HepG2 (cell line): ENCODE measurements at regions not wholly inside any gene's neighbourhood (a gene's known extent, or its start where the extent isn't known, plus 50 kb on each side); places are given as distances from the start of the nearest gene placed in this dataset.

Source experiments
- ATAC-seq: fragments of 200-7000 bp; cut with Tn5 transposase; 3 replicates; pipeline ENCODE4 v1.9.1; 2020; ENCODE audit warnings: mild to moderate bottlenecking, moderate library complexity
- BruUV-seq: library from RNA; stranded (reverse); fragments of 400-500 nt; replicated peaks from 2 replicates; lab custom pipeline; 2021; lab: Mats Ljungman, UMichigan
- CTCF ChIA-PET: fragments of 300-600 bp; formaldehyde crosslinking; extraction: SDS; loops from one replicate; lab custom pipeline; 2021; ENCODE audit warnings: low total read pairs, inconsistent platforms, low intra/inter-chr PET ratio; lab: Yijun Ruan, JAX
- POLR2A ChIA-PET: fragments of 350-600 bp; sonication (Branson Sonifier 250); formaldehyde crosslinking; loops from one replicate; lab custom pipeline; 2020; ENCODE audit warnings: antibody characterized with exemption, inconsistent platforms; lab: Yijun Ruan, JAX
- DNase-seq: peaks from one replicate; pipeline ENCODE4 v3.0.0-alpha.2; 2015; ENCODE audit warnings: low spot score
- FAIRE-seq: peaks from 3 replicates; lab custom pipeline; 2011; peaks lifted over from hg19 to GRCh38; lab: Jason Lieb, UNC
- H2AFZ ChIP-seq: one replicate; pipeline ENCODE4 v1.6.1; 2011; ENCODE audit warnings: low read length, inconsistent platforms
- H3K27ac ChIP-seq: fragments of 300-600 bp; 3 replicates; pipeline ENCODE4 v1.8.0; 2011; ENCODE audit warnings: mixed run types, mild to moderate bottlenecking, mixed read lengths, low read length, inconsistent platforms; ENCODE audit not compliant: insufficient read depth; ENCODE audit errors: extremely low read length
- H3K27me3 ChIP-seq, 2 experiments: fragments of 200-600 bp in 1 of 2; 2 replicates in 1 of 2; 3 replicates in 1 of 2; pipeline versions ENCODE4 v1.6.0 to v1.8.0; 2011; ENCODE audit warnings: low read length in 2 of 2, mild to moderate bottlenecking in 2 of 2, moderate library complexity in 2 of 2, inconsistent platforms in 1 of 2; ENCODE audit not compliant: insufficient read depth in 2 of 2, control insufficient read depth in 1 of 2
- H3K36me3 ChIP-seq, 2 experiments: fragments of 200-600 bp in 1 of 2; replicated peaks in 1 of 2; 2 replicates in 1 of 2; 3 replicates in 1 of 2; pipeline versions ENCODE4 v1.5.1 to v1.8.0; 2011; ENCODE audit warnings: low read length in 2 of 2, inconsistent platforms in 1 of 2; ENCODE audit not compliant: insufficient read depth in 2 of 2, control insufficient read depth in 1 of 2
- H3K4me1 ChIP-seq: 2 replicates; pipeline ENCODE4 v1.5.1; 2012; ENCODE audit warnings: low read length, inconsistent platforms; ENCODE audit not compliant: insufficient read depth
- H3K4me2 ChIP-seq: 2 replicates; pipeline ENCODE4 v1.6.0; 2011; ENCODE audit warnings: low read depth, low read length, inconsistent platforms
- H3K4me3 ChIP-seq, 3 experiments: fragments of 200-600 bp in 1 of 3; sonication (generic), shearing (Covaris generic) in 1 of 3; replicated peaks in 1 of 3; 2 replicates each; pipeline ENCODE4 v1.5.1; 2011 to 2016; ENCODE audit warnings: low read length in 3 of 3, inconsistent platforms in 2 of 3, low read depth in 2 of 3, mild to moderate bottlenecking in 2 of 3, control low read depth in 1 of 3, mixed read lengths in 1 of 3; ENCODE audit not compliant: insufficient read depth in 1 of 3
- H3K79me2 ChIP-seq: one replicate; pipeline ENCODE4 v1.6.1; 2011; ENCODE audit warnings: low read length, inconsistent platforms; ENCODE audit not compliant: insufficient read depth
- H3K9ac ChIP-seq: 2 replicates; pipeline ENCODE4 v1.6.0; 2011; ENCODE audit warnings: mild to moderate bottlenecking, low read depth, low read length, inconsistent platforms; ENCODE audit not compliant: insufficient read depth
- H3K9me3 ChIP-seq: 2 replicates; pipeline ENCODE4 v1.5.1; 2012; ENCODE audit warnings: mild to moderate bottlenecking, low read length
- H4K20me1 ChIP-seq: 2 replicates; pipeline ENCODE4 v1.6.0; 2011; ENCODE audit warnings: inconsistent platforms, mild to moderate bottlenecking, low read length, moderate library complexity; ENCODE audit not compliant: insufficient read depth
- CTCF ChIP-seq: sonication (generic); formaldehyde crosslinking; IDR thresholded peaks from 2 replicates; pipeline ENCODE4 v1.5.0; 2020; ENCODE audit warnings: mild to moderate bottlenecking, missing genetic modification reagents, moderate library complexity
- HDAC1 ChIP-seq: sonication (generic); formaldehyde crosslinking; IDR thresholded peaks from 2 replicates; pipeline ENCODE4 v1.5.1; 2020; ENCODE audit warnings: mild to moderate bottlenecking, missing genetic modification reagents
- IRF2 ChIP-seq: IDR thresholded peaks from 2 replicates; pipeline ENCODE4 v1.6.1; 2018; ENCODE audit warnings: missing genetic modification reagents, missing compliant biosample characterization
- LBX2 ChIP-seq: sonication (generic); formaldehyde crosslinking; IDR thresholded peaks from 2 replicates; pipeline ENCODE4 v1.5.0; 2020; ENCODE audit warnings: missing genetic modification reagents, mild to moderate bottlenecking, borderline replicate concordance
- MEF2D ChIP-seq: sonication (generic); formaldehyde crosslinking; IDR thresholded peaks from 2 replicates; pipeline ENCODE4 v1.5.1; 2020; ENCODE audit warnings: mild to moderate bottlenecking, missing genetic modification reagents
- NCOA2 ChIP-seq: sonication (generic); formaldehyde crosslinking; IDR thresholded peaks from 2 replicates; pipeline ENCODE4 v1.8.0; 2022; ENCODE audit warnings: inconsistent platforms
- NFE2 ChIP-seq: sonication (generic); formaldehyde crosslinking; IDR thresholded peaks from 2 replicates; pipeline ENCODE4 v1.4.0; 2020; ENCODE audit warnings: missing genetic modification reagents
- NR1H2 ChIP-seq: sonication (generic); formaldehyde crosslinking; IDR thresholded peaks from 2 replicates; pipeline ENCODE4 v1.8.1; 2022; ENCODE audit warnings: low read depth, missing genetic modification reagents, borderline replicate concordance
- PATZ1 ChIP-seq: sonication (generic); formaldehyde crosslinking; IDR thresholded peaks from 2 replicates; pipeline ENCODE4 v1.4.0; 2020; ENCODE audit warnings: missing genetic modification reagents
- PBX2 ChIP-seq: IDR thresholded peaks from 2 replicates; pipeline ENCODE4 v1.6.1; 2016; ENCODE audit warnings: control low read depth
- TGIF2 ChIP-seq: IDR thresholded peaks from 2 replicates; pipeline ENCODE4 v1.6.1; 2016; ENCODE audit warnings: control low read depth, missing compliant biosample characterization
- TOE1 ChIP-seq: sonication (generic); formaldehyde crosslinking; IDR thresholded peaks from 2 replicates; pipeline ENCODE4 v1.4.0; 2020; ENCODE audit warnings: mild to moderate bottlenecking, missing genetic modification reagents
- ZNF543 ChIP-seq: sonication (generic); formaldehyde crosslinking; IDR thresholded peaks from 2 replicates; pipeline ENCODE4 v1.4.0; 2020; ENCODE audit warnings: mild to moderate bottlenecking, missing genetic modification reagents
- ZNF776 ChIP-seq: sonication (generic); formaldehyde crosslinking; IDR thresholded peaks from 2 replicates; pipeline ENCODE4 v1.4.0; 2020; ENCODE audit warnings: mild to moderate bottlenecking, missing genetic modification reagents
- ZNF780A ChIP-seq: sonication (generic); formaldehyde crosslinking; IDR thresholded peaks from 2 replicates; pipeline ENCODE4 v1.8.0; 2022; ENCODE audit warnings: mild to moderate bottlenecking, missing genetic modification reagents, moderate library complexity
- ZNF83 ChIP-seq: sonication (generic); formaldehyde crosslinking; IDR thresholded peaks from 2 replicates; pipeline ENCODE4 v1.4.0; 2020; ENCODE audit warnings: missing genetic modification reagents, mild to moderate bottlenecking, borderline replicate concordance
- in situ Hi-C: cut with HindIII; loops from 2 replicates; pipeline ENCODE4 v1.10.0; 2017; ENCODE audit warnings: low pct_unique_long_range_greater_than_20kb; ENCODE audit not compliant: extremely low pct_ligation_motif_present
- intact Hi-C: fragments of 100-400 bp; cut with micrococcal nuclease; formaldehyde crosslinking; loops from one replicate; pipeline ENCODE4 v1.10.0; 2022; ENCODE audit not compliant: unreplicated experiment
- TF ChIP-seq, protein P1 (sequence below): sonication (generic); formaldehyde crosslinking; IDR thresholded peaks from 2 replicates; pipeline ENCODE4 v1.4.0; 2020; ENCODE audit warnings: mild to moderate bottlenecking, missing genetic modification reagents, borderline replicate concordance
- TF ChIP-seq, protein P2 (sequence below): sonication (generic); formaldehyde crosslinking; IDR thresholded peaks from 2 replicates; pipeline ENCODE4 v1.8.1; 2023; ENCODE audit warnings: mild to moderate bottlenecking, moderate library complexity, missing genetic modification reagents

DNA sequence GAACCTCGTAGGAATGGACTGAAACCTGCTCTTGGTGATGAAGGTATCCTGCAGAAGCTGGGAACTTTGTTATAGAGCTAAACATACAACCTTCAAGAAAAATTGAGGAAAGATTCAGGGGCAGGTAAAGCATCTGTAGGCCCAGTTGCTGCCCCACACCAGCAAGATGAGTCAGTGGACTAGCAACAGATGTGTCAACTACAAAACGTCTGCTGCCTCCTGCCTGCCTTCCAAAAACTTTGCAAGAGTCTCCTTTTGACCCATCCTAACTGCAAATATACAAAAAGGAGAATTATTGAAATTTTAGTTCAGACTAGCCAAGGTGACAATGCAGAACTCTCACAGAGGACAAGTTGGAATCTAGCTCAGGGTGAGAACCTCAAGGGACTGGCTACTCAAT lies 60.9 kb upstream of the TMTC1 start (continued):
- TF ChIP-seq, protein P1, sequence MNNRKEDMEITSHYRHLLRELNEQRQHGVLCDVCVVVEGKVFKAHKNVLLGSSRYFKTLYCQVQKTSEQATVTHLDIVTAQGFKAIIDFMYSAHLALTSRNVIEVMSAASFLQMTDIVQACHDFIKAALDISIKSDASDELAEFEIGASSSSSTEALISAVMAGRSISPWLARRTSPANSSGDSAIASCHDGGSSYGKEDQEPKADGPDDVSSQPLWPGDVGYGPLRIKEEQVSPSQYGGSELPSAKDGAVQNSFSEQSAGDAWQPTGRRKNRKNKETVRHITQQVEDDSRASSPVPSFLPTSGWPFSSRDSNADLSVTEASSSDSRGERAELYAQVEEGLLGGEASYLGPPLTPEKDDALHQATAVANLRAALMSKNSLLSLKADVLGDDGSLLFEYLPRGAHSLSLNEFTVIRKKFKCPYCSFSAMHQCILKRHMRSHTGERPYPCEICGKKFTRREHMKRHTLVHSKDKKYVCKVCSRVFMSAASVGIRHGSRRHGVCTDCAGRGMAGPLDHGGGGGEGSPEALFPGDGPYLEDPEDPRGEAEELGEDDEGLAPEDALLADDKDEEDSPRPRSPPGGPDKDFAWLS (CRISPR knock-in tag) = no peak
- TF ChIP-seq LBX2 (CRISPR knock-in tag) (no peak), MEF2D (CRISPR knock-in tag) (no peak), IRF2 (no peak), HDAC1 (CRISPR knock-in tag) (no peak), ZNF780A (CRISPR knock-in tag) (no peak), TGIF2 (CRISPR knock-in tag) (no peak)
- TF ChIP-seq, protein P2, sequence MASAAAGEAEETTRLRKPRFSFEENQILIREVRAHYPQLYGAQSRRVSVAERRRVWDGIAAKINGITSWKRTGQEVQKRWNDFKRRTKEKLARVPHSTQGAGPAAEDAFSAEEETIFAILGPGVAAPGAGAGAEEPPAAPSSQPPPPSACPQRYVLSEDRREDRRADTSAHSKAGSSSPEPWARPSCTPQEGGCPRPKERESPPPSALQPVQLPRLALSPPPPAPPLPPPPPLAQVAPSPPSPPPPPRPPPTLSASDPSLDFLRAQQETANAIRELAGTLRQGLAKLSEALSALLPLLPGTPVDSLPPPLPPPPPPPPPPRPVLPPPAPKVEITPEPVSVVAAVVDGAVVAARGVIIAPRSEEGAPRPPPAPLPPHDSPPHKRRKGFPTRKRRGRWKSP (CRISPR knock-in tag) = no peak

GRCh38 chr12:29843036-29843435 lies 59.3 kb upstream of the TMTC1 start:
- Histone ChIP-seq H3K4me2 (no peak overlapping the region), H2AFZ (no peak overlapping the region), H3K9me3 (peaks cover 24% of the 10 kb centered on the region), H3K36me3 (no peaks in the 10 kb centered on the region), H3K79me2 (no peaks in the 10 kb centered on the region), H3K27me3 (no peaks in the 10 kb centered on the region), H3K4me3 (no peak overlapping the region), H3K4me1 (no peaks in the 10 kb centered on the region), H4K20me1 (no peaks in the 10 kb centered on the region), H3K27ac (no peak overlapping the region), H3K9ac (no peak overlapping the region)
- DNase-seq (no peak), FAIRE-seq (no peak), ATAC-seq (no peak)
- intact Hi-C loops (no loop called here), in situ Hi-C loops (no loop called here)
- no TSS peak for BruUV-seq
- POLR2A ChIA-PET = no interaction called here
- CTCF ChIA-PET = no interaction called here
- TF ChIP-seq PBX2 (CRISPR knock-in tag) (no peak), NR1H2 (CRISPR knock-in tag) (no peak), NCOA2 (CRISPR knock-in tag) (no peak), ZNF776 (no peak), ZNF543 (CRISPR knock-in tag) (no peak), PATZ1 (CRISPR knock-in tag) (no peak), ZNF83 (CRISPR knock-in tag) (no peak), CTCF (CRISPR knock-in tag) (no peak), TOE1 (CRISPR knock-in tag) (no peak), NFE2 (no peak)
